K562 (cell line): ENCODE measurements at regions not wholly inside any gene's neighbourhood (a gene's known extent, or its start where the extent isn't known, plus 50 kb on each side); places are given as distances from the start of the nearest gene placed in this dataset.

Source experiments
- ARHGAP35 ChIP-seq: fragments of 450-650 bp; IDR thresholded peaks from 2 replicates; pipeline ENCODE4 v1.6.1; 2018; ENCODE audit not compliant: partially characterized antibody
- ARNT ChIP-seq, 2 experiments: fragments of 450-650 bp; IDR thresholded peaks; 2 replicates each; pipeline ENCODE4 v1.6.1; 2016; ENCODE audit warnings: mild to moderate bottlenecking in 1 of 2
- CEBPG ChIP-seq, 3 experiments: fragments of 200-800 bp in 1 of 3; sonication (Bioruptor generic) in 1 of 3; sonication (generic) in 1 of 3; formaldehyde crosslinking in 1 of 3; IDR thresholded peaks in 2 of 3; conservative IDR thresholded peaks in 1 of 3; 2 replicates each; pipeline versions ENCODE4 v1.6.1 to v1.8.0; 2016 to 2022; ENCODE audit warnings: missing compliant biosample characterization in 2 of 3, missing genetic modification characterization in 2 of 3, mild to moderate bottlenecking in 1 of 3, missing genetic modification reagents in 1 of 3
- DIDO1 ChIP-seq: fragments of 450-650 bp; IDR thresholded peaks from 2 replicates; pipeline ENCODE4 v1.6.1; 2016; ENCODE audit warnings: low read depth, missing biosample characterization, missing genetic modification characterization
- E2F3 ChIP-seq: fragments of 250-450 bp; sonication (Bioruptor Pico); IDR thresholded peaks from 2 replicates; pipeline ENCODE4 v1.4.0; 2020; ENCODE audit warnings: mild to moderate bottlenecking
- MTA1 ChIP-seq: fragments of 450-650 bp; IDR thresholded peaks from 2 replicates; pipeline ENCODE4 v1.6.1; 2017; ENCODE audit warnings: borderline replicate concordance
- PURB ChIP-seq: sonication (generic); formaldehyde crosslinking; IDR thresholded peaks from 2 replicates; pipeline ENCODE4 v1.9.0; 2021; ENCODE audit warnings: low read depth, mild to moderate bottlenecking, missing genetic modification reagents
- SREBF1 ChIP-seq: fragments of 150-350 bp; IDR thresholded peaks from 2 replicates; pipeline ENCODE4 v1.6.1; 2014; ENCODE audit warnings: antibody characterized with exemption, low read depth, low read length, borderline replicate concordance
- ZBTB17 ChIP-seq: fragments of 450-650 bp; formaldehyde crosslinking; IDR thresholded peaks from 2 replicates; pipeline ENCODE4 v1.4.0; 2020; ENCODE audit warnings: mild to moderate bottlenecking
- ZNF263 ChIP-seq: sonication (generic); formaldehyde crosslinking; IDR thresholded peaks from 2 replicates; pipeline ENCODE4 v1.8.0; 2022; ENCODE audit warnings: mild to moderate bottlenecking, missing genetic modification reagents, borderline replicate concordance
- ZNF551 ChIP-seq: fragments of 250-450 bp; sonication (Bioruptor Pico); IDR thresholded peaks from 2 replicates; pipeline ENCODE4 v1.5.0; 2021; ENCODE audit warnings: mild to moderate bottlenecking, moderate library complexity
- ZNF76 ChIP-seq: fragments of 250-450 bp; sonication (Bioruptor Pico); IDR thresholded peaks from 2 replicates; pipeline ENCODE4 v1.4.0; 2020; ENCODE audit warnings: mild to moderate bottlenecking, moderate library complexity, borderline replicate concordance
- ZNF766 ChIP-seq: fragments of 200-800 bp; sonication (Bioruptor generic); conservative IDR thresholded peaks from 2 replicates; pipeline ENCODE4 v1.6.1; 2016; ENCODE audit warnings: missing genetic modification characterization, missing compliant biosample characterization
- TF ChIP-seq, protein P1 (sequence below): fragments of 250-450 bp; sonication (Bioruptor Pico); IDR thresholded peaks from 2 replicates; pipeline ENCODE4 v1.8.0; 2021; ENCODE audit warnings: moderate library complexity, mild to moderate bottlenecking, inconsistent platforms
- TF ChIP-seq, protein P2 (sequence below): fragments of 450-650 bp; IDR thresholded peaks from 2 replicates; pipeline ENCODE4 v1.6.1; 2017; ENCODE audit warnings: antibody characterized with exemption, mild to moderate bottlenecking
- TF ChIP-seq, protein P3 (sequence below), 2 experiments: fragments of 450-650 bp; formaldehyde crosslinking in 1 of 2; IDR thresholded peaks; 2 replicates each; pipeline versions ENCODE4 v1.4.0 to v1.6.1; 2014 to 2020; ENCODE audit warnings: mild to moderate bottlenecking in 2 of 2, borderline replicate concordance in 1 of 2, low read depth in 1 of 2

DNA sequence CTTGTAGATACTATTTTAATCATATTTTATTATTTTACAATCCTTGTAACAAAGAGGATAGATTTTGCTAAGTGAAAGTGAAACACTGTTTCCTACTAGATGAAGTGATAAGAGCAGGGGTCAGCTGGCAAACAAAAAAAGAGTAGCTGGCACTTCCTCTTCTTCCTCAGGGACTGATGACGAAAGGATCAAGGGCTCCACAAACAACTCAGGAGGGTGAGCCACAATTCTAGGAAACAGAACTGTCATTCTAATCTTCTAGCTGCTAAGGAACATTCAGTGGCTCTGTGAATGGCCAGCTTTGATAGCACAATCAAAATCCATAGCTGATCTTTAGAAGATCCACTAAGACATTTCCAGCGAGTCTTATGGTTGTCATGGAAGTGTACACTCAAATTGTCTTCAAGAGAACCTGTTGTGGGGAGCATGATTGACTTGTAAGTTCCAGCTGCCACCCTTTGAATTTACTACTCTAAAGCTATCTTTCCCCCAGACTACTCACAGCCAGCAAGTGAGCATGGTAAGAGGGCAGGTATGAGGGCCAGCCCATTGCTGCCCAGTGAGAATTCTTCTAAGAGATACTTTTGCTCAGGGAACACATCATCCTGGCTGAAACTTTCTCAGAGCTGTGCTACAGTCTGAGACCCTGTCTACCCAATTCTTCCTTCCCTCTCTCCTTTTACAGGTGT lies 275.7 kb upstream of the RASGEF1B start (continued):
- no peak for TF ChIP-seq DIDO1 (tag)
- TF ChIP-seq, protein P1, sequence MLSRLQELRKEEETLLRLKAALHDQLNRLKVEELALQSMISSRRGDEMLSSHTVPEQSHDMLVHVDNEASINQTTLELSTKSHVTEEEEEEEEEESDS (CRISPR knock-in tag) = no peak
- TF ChIP-seq ARHGAP35 = no peak
- TF ChIP-seq, protein P2, sequence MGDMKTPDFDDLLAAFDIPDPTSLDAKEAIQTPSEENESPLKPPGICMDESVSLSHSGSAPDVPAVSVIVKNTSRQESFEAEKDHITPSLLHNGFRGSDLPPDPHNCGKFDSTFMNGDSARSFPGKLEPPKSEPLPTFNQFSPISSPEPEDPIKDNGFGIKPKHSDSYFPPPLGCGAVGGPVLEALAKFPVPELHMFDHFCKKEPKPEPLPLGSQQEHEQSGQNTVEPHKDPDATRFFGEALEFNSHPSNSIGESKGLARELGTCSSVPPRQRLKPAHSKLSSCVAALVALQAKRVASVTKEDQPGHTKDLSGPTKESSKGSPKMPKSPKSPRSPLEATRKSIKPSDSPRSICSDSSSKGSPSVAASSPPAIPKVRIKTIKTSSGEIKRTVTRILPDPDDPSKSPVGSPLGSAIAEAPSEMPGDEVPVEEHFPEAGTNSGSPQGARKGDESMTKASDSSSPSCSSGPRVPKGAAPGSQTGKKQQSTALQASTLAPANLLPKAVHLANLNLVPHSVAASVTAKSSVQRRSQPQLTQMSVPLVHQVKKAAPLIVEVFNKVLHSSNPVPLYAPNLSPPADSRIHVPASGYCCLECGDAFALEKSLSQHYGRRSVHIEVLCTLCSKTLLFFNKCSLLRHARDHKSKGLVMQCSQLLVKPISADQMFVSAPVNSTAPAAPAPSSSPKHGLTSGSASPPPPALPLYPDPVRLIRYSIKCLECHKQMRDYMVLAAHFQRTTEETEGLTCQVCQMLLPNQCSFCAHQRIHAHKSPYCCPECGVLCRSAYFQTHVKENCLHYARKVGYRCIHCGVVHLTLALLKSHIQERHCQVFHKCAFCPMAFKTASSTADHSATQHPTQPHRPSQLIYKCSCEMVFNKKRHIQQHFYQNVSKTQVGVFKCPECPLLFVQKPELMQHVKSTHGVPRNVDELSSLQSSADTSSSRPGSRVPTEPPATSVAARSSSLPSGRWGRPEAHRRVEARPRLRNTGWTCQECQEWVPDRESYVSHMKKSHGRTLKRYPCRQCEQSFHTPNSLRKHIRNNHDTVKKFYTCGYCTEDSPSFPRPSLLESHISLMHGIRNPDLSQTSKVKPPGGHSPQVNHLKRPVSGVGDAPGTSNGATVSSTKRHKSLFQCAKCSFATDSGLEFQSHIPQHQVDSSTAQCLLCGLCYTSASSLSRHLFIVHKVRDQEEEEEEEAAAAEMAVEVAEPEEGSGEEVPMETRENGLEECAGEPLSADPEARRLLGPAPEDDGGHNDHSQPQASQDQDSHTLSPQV = no peak; the same call in 1 of the 2 replicates
- no peak for TF ChIP-seq PURB (CRISPR knock-in tag)
- TF ChIP-seq ARNT (IDR thresholded peaks at IDR 0.05) = no peak
- TF ChIP-seq, protein P3, sequence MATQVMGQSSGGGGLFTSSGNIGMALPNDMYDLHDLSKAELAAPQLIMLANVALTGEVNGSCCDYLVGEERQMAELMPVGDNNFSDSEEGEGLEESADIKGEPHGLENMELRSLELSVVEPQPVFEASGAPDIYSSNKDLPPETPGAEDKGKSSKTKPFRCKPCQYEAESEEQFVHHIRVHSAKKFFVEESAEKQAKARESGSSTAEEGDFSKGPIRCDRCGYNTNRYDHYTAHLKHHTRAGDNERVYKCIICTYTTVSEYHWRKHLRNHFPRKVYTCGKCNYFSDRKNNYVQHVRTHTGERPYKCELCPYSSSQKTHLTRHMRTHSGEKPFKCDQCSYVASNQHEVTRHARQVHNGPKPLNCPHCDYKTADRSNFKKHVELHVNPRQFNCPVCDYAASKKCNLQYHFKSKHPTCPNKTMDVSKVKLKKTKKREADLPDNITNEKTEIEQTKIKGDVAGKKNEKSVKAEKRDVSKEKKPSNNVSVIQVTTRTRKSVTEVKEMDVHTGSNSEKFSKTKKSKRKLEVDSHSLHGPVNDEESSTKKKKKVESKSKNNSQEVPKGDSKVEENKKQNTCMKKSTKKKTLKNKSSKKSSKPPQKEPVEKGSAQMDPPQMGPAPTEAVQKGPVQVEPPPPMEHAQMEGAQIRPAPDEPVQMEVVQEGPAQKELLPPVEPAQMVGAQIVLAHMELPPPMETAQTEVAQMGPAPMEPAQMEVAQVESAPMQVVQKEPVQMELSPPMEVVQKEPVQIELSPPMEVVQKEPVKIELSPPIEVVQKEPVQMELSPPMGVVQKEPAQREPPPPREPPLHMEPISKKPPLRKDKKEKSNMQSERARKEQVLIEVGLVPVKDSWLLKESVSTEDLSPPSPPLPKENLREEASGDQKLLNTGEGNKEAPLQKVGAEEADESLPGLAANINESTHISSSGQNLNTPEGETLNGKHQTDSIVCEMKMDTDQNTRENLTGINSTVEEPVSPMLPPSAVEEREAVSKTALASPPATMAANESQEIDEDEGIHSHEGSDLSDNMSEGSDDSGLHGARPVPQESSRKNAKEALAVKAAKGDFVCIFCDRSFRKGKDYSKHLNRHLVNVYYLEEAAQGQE (IDR thresholded peaks at IDR 0.05; ENCODE audit: borderline replicate concordance) = no peak; the same call in 1 of the 2 replicates
- TF ChIP-seq, protein P3 (CRISPR knock-in tag; IDR thresholded peaks at IDR 0.05; ENCODE audit: low read depth) = no peak
- no peak for TF ChIP-seq E2F3
- TF ChIP-seq ZBTB17 (CRISPR knock-in tag) = no peak
- TF ChIP-seq ZNF76 (CRISPR knock-in tag) = no peak
- no peak for TF ChIP-seq ZNF263 (CRISPR knock-in tag)
- no peak for TF ChIP-seq SREBF1
- TF ChIP-seq MTA1 = no peak
- no peak for TF ChIP-seq ZNF766 (CRISPR knock-in tag)
- no peak for TF ChIP-seq ZNF551 (CRISPR knock-in tag)
- no peak for TF ChIP-seq CEBPG (CRISPR knock-in tag; IDR thresholded peaks at IDR 0.05)
- no peak for TF ChIP-seq CEBPG (tag; conservative IDR thresholded peaks at IDR 0.05 in 1 of 2, IDR thresholded peaks at IDR 0.05 in 1 of 2)
